Adrenal gland (tissue), 9 donors: ENCODE measurements at regions not wholly inside any gene's neighbourhood (a gene's known extent, or its start where the extent isn't known, plus 50 kb on each side); places are given as distances from the start of the nearest gene placed in this dataset.

Experiments
- DNase-seq, 7 donors: peaks; one replicate each; pipeline ENCODE4 v3.0.0-alpha.2; 2019 to 2020
- H3K27ac ChIP-seq, 5 donors: fragments of 200-600 bp; sonication (generic) in 4 of 5; 1 replicate in 3 of 5; 2 replicates in 2 of 5; pipeline versions ENCODE4 v1.5.1 to v1.8.0; 2016 to 2020; ENCODE audit warnings: mild to moderate bottlenecking in 1 of 5
- H3K27me3 ChIP-seq: fragments of 200-600 bp; 2 replicates; pipeline ENCODE4 v1.8.0; 2021
- H3K36me3 ChIP-seq, 2 donors: fragments of 200-600 bp; replicated peaks in 1 of 2; 1 replicate in 1 of 2; 2 replicates in 1 of 2; pipeline versions ENCODE4 v1.5.1 to v1.8.0; 2018 to 2022
- H3K4me1 ChIP-seq, 2 donors: fragments of 200-600 bp; replicated peaks in 1 of 2; 1 replicate in 1 of 2; 2 replicates in 1 of 2; pipeline versions ENCODE4 v1.5.1 to v1.8.0; 2018 to 2021
- H3K4me3 ChIP-seq, 4 donors: fragments of 200-600 bp; sonication (generic) in 3 of 4; one replicate each; pipeline ENCODE4 v1.5.1; 2016 to 2018
- H3K9me3 ChIP-seq, 3 donors: fragments of 200-600 bp; sonication (generic) in 1 of 3; replicated peaks in 1 of 3; 1 replicate in 2 of 3; 2 replicates in 1 of 3; pipeline versions ENCODE4 v1.5.1 to v1.8.0; 2016 to 2021
- CTCF ChIP-seq, 6 experiments: fragments of 450-650 bp in 4 of 6; fragments of 200-600 bp in 2 of 6; sonication (generic) in 1 of 6; IDR thresholded peaks; 1 replicate in 5 of 6; 2 replicates in 1 of 6; pipeline versions ENCODE4 v1.5.1 to v1.8.0; 2016 to 2021; ENCODE audit warnings: antibody characterized with exemption in 6 of 6, mild to moderate bottlenecking in 2 of 6, moderate library complexity in 1 of 6
- POLR2A ChIP-seq, 2 donors: fragments of 450-650 bp; IDR thresholded peaks; one replicate each; pipeline ENCODE4 v1.6.1; 2017; ENCODE audit warnings: antibody characterized with exemption in 2 of 2, mild to moderate bottlenecking in 2 of 2, moderate library complexity in 1 of 2
- WGBS, 4 donors: extraction: QIAGEN DNeasy Blood & Tissue Kit in 2 of 4; methylation state at CpG; one replicate each; pipeline versions ENCODE4 v1.1.5 to v1.1.7; 2013 to 2017; 5-methylcytosine and 5-hydroxymethylcytosine counted together
- intact Hi-C, 2 donors: fragments of 100-400 bp; cut with DNase I; formaldehyde crosslinking; loops; one replicate each; pipeline versions ENCODE4 v1.14.1 to v1.15.0; 2022 to 2023
- donor health status: healthy with polysubstance abuse.
- donor health status: Bipolar disorder and iron deficiency.
- donor health status: DM: yes; HTN: yes; CAD: no.
- donor health status: DM: no; HTN: no; CAD: no.
- donor health status: DM: no; HTN: no; CAD: no.

- intact Hi-C loops: no loop called here
- WGBS, 4 donors: 90 to 95% (median 94%) methylated on average over 7 of the region's 7 CpGs
Observed at GRCh38 chr3:72432246-72432645, 416.0 kb downstream of the SHQ1 start.

GRCh38 chr3:72429589-72430353 is 418.5 kb downstream of the SHQ1 start:
- TF ChIP-seq CTCF (IDR thresholded peaks at IDR 0.05) (no peak), POLR2A (IDR thresholded peaks at IDR 0.05) (no peak)
- Histone ChIP-seq H3K4me3 (no peak overlapping the region), H3K27ac (no peak overlapping the region), H3K4me1 (peaks cover 21 to 55% of the 10 kb centered on the region in 2 donors), H3K9me3 (no peaks in the 10 kb centered on the region), H3K27me3 (no peaks in the 10 kb centered on the region), H3K36me3 (no peaks in the 10 kb centered on the region)
- peak in 2 of 7 donors; percentile 21 to 24 for DNase-seq
- 52 to 55% (median 54%) methylated on average over 4 of the region's 4 CpGs for WGBS, 4 donors
- intact Hi-C loops: no loop called here

More at GRCh38 chr3:72432246-72432645, 416.0 kb downstream of the SHQ1 start:
- DNase-seq: no peak
- H3K27ac ChIP-seq: no peak overlapping the region
- no peaks in the 10 kb centered on the region for H3K36me3 ChIP-seq
- H3K9me3 ChIP-seq: no peaks in the 10 kb centered on the region
- peaks cover 11 to 40% of the 10 kb centered on the region in 2 donors for H3K4me1 ChIP-seq
- H3K27me3 ChIP-seq: no peaks in the 10 kb centered on the region
- no peak overlapping the region for H3K4me3 ChIP-seq
- no peak for TF ChIP-seq POLR2A (IDR thresholded peaks at IDR 0.05)
- no peak for TF ChIP-seq CTCF (IDR thresholded peaks at IDR 0.05)

- Histone ChIP-seq H3K36me3 (no peaks in the 10 kb centered on the region), H3K9me3 (no peaks in the 10 kb centered on the region), H3K27me3 (no peaks in the 10 kb centered on the region), H3K4me1 (peaks cover 21 to 52% of the 10 kb centered on the region in 2 donors), H3K4me3 (no peak overlapping the region), H3K27ac (no peak overlapping the region)
- intact Hi-C loops: no loop called here
- WGBS, 4 donors: 74 to 81% (median 78%) methylated on average over 4 of the region's 4 CpGs
- DNase-seq: no peak
- TF ChIP-seq CTCF (IDR thresholded peaks at IDR 0.05): no peak
- TF ChIP-seq POLR2A (IDR thresholded peaks at IDR 0.05): no peak
Observed at GRCh38 chr3:72428803-72429202, 419.4 kb downstream of the SHQ1 start.

- no peak for TF ChIP-seq CTCF (IDR thresholded peaks at IDR 0.05)
- TF ChIP-seq POLR2A (IDR thresholded peaks at IDR 0.05): no peak
- no peaks in the 10 kb centered on the region for H3K36me3 ChIP-seq
- intact Hi-C loops: no loop called here
- peaks cover 21 to 43% of the 10 kb centered on the region in 2 donors for H3K4me1 ChIP-seq
- 28 to 42% (median 30%) methylated on average over 6 of the region's 6 CpGs for WGBS, 4 donors
- H3K9me3 ChIP-seq: no peaks in the 10 kb centered on the region
- peak overlapping the region in 3 of 5 donors; percentile 24 to 73 (median 59) for H3K27ac ChIP-seq
- no peaks in the 10 kb centered on the region for H3K27me3 ChIP-seq
- no peak for DNase-seq
- peak overlapping the region in 2 of 4 donors; percentile 15 to 55 for H3K4me3 ChIP-seq
Observed at GRCh38 chr3:72427624-72428023, 420.6 kb downstream of the SHQ1 start.
